ENCODE measurements at regions not wholly inside any gene's neighbourhood (a gene's known extent, or its start where the extent isn't known, plus 50 kb on each side); places are given as distances from the start of the nearest gene placed in this dataset.

GRCh38 chr2:183991968-183992367 lies 606.4 kb upstream of the ZNF804A start:
- no peak for TF ChIP-seq POLR2A (IDR thresholded peaks at IDR 0.05)
- no peak for TF ChIP-seq CTCF (IDR thresholded peaks at IDR 0.05)

Data from Peyer's patch (tissue), 4 donors.